Muscle layer of colon (tissue), 2 donors: ENCODE measurements at regions not wholly inside any gene's neighbourhood (a gene's known extent, or its start where the extent isn't known, plus 50 kb on each side); places are given as distances from the start of the nearest gene placed in this dataset.

ENCODE experiments used
- H3K27ac ChIP-seq: one replicate; pipeline ENCODE4 v1.7.0; 2013; ENCODE audit warnings: low read depth, mild to moderate bottlenecking, low read length, moderate library complexity
- H3K27me3 ChIP-seq, 2 donors: one replicate each; pipeline ENCODE4 v1.7.0; 2013; ENCODE audit warnings: low read length in 2 of 2, mild to moderate bottlenecking in 2 of 2; ENCODE audit not compliant: insufficient read depth in 2 of 2, control insufficient read depth in 1 of 2
- H3K36me3 ChIP-seq: one replicate; pipeline ENCODE4 v1.7.0; 2013; ENCODE audit warnings: mild to moderate bottlenecking, low read length; ENCODE audit not compliant: insufficient read depth
- H3K4me1 ChIP-seq: one replicate; pipeline ENCODE4 v1.7.0; 2013; ENCODE audit warnings: mild to moderate bottlenecking, low read length; ENCODE audit not compliant: insufficient read depth
- H3K4me3 ChIP-seq, 2 donors: one replicate each; pipeline ENCODE4 v1.7.0; 2013; ENCODE audit warnings: low read length in 2 of 2, low read depth in 1 of 2, mild to moderate bottlenecking in 1 of 2, moderate library complexity in 1 of 2
- H3K9ac ChIP-seq: one replicate; pipeline ENCODE4 v1.7.0; 2013; ENCODE audit warnings: low read length
- H3K9me3 ChIP-seq: one replicate; pipeline ENCODE4 v1.7.0; 2013; ENCODE audit warnings: mild to moderate bottlenecking, low read length
- donor health status: abdominal sarcoma.
- donor health status: Adenocarcinoma of cecum.

DNA sequence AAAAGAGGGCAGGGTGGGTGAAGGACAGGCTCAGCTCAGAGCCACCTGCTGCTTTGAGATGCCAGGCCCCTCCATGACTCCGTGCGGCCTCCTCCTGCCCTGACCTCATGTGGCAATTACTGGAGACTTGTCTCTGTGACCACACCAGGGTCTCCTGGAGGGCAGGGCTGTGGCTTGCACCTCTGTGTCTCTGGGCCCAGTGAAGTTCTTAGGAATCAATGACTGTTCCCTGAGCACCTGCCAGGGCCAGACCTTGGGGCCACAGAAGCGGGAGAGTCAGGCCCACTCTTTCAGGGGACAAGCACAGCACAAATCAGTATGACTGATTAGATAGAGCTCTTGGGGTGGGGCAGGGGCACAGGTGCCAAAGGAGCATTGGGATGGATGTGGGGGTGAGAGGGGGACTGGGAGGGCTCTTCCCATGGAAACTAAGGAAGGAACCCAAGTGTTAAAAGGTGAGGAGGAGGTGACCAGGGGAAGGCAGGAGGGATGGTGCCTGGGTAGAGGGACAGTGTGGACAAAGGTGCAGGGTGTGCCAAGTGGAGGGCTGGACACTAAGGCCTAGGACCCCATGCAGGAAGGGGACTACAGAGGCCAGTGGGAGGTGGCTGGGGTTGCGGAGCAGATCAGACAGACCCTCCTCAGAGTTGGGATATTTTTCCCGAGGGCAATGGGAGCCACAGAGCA lies 77.3 kb upstream of the SHISAL1 start:
- no peaks in the 10 kb centered on the region for H3K9me3 ChIP-seq

GRCh38 chr22:44389181-44389580 lies 76.4 kb upstream of the SHISAL1 start:
- no peaks in the 10 kb centered on the region for H3K4me1 ChIP-seq
- no peaks in the 10 kb centered on the region for H3K27me3 ChIP-seq
- H3K4me3 ChIP-seq: no peak overlapping the region
- no peaks in the 10 kb centered on the region for H3K9me3 ChIP-seq
- no peak overlapping the region for H3K9ac ChIP-seq
- no peak overlapping the region for H3K27ac ChIP-seq
- H3K36me3 ChIP-seq: no peaks in the 10 kb centered on the region

More for the DNA sequence above, 77.3 kb upstream of the SHISAL1 start:
- no peaks in the 10 kb centered on the region for H3K36me3 ChIP-seq
- H3K4me3 ChIP-seq: no peak overlapping the region
- no peaks in the 10 kb centered on the region for H3K27me3 ChIP-seq
- H3K27ac ChIP-seq: no peak overlapping the region
- no peaks in the 10 kb centered on the region for H3K4me1 ChIP-seq
- no peak overlapping the region for H3K9ac ChIP-seq

DNA sequence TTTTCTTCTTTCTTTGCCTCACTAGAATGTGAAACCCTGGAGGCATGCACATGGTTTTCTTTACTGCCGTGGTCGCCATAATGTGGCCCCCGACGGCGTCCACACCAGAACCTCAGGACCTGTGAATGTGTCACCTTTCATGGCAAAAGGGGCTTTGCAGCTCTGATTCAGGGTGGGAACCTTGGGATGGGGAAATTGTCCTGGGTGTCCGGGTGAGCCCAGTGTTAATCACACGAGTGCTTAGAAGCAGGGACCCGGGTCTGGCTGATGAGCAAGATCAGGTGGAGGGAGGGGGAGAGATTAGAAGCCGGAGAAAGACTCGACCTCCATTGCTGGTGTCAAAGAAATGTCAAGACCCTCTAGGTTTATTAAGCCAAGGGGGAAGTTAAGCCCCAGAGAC lies 74.7 kb upstream of the SHISAL1 start:
- no peaks in the 10 kb centered on the region for H3K27me3 ChIP-seq
- no peaks in the 10 kb centered on the region for H3K36me3 ChIP-seq
- no peak overlapping the region for H3K4me3 ChIP-seq
- no peak overlapping the region for H3K9ac ChIP-seq
- no peak overlapping the region for H3K27ac ChIP-seq
- no peaks in the 10 kb centered on the region for H3K9me3 ChIP-seq
- no peaks in the 10 kb centered on the region for H3K4me1 ChIP-seq

DNA sequence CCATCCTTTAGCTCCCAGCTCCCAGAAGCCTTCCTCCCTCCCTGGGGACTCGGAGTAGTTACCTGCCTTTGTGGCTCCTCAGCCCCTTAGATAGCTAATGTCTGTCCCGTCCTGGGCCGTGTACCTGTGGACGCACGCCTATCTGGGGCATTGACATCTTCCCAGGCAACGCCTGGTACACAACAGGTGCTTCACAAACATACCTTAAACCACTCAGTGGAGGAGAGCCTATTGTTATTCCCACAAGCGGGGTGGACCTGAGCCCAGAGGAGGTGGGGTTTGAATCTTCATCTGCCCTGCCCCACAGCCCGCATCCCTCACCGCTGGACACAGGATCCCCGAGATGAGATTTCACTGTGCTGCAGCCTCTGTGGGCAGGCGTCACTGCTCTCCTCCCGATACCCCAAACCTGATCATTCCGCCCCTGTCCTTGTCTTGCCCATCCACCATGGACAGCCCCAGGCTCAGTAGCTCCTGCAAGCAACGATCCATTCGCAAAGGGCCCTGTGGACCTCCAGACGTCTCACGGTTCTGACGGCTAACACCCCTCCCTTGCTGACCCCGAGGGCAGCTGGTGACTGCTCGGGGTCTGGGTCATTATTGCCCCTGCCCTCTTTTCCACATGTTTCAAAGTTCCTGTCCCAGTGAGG lies 73.8 kb upstream of the SHISAL1 start:
- H3K4me1 ChIP-seq: peaks cover 5% of the 10 kb centered on the region
- no peak overlapping the region for H3K4me3 ChIP-seq
- H3K27ac ChIP-seq: no peak overlapping the region
- H3K9me3 ChIP-seq: no peaks in the 10 kb centered on the region
- no peaks in the 10 kb centered on the region for H3K27me3 ChIP-seq
- no peaks in the 10 kb centered on the region for H3K36me3 ChIP-seq
- H3K9ac ChIP-seq: no peak overlapping the region

DNA sequence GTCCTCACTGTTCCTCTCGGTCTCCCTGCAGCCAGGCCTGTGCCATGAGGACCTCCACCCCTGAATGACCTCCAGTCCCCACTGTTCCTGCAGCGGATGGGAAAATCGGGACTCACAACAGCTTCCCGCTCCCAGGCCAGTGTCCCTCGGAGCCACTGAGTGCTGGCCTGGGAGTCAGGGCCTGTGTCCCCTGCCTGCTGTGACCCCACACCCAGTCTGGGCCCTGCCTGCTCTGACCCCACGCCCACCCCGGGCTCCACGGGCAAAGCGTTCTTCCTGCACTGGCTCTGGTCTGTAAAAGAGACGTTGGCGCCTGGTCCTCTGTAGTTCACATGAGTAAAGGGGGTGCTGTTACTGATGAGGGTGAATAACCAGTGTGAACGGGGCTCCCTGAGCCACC lies 73.0 kb upstream of the SHISAL1 start:
- H3K4me1 ChIP-seq: peaks cover 13% of the 10 kb centered on the region

DNA sequence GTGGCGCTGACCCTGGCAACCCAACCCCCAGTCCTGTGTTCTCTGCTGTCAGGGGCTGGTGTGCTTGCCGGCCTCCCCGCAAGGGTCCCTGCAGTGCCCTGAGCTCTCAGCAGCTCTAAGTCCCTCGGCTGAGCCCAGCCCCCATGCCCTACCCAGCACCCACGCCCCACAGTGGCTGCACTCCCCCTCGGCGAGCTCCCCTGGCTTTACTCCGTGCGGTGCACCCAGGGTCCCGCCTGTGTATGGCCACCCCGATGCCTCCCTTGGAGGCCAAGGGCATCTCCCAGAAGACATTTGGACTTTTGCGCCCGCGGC lies 72.5 kb upstream of the SHISAL1 start:
- Histone ChIP-seq H3K27me3 (no peaks in the 10 kb centered on the region), H3K9me3 (no peaks in the 10 kb centered on the region), H3K9ac (no peak overlapping the region), H3K36me3 (no peaks in the 10 kb centered on the region), H3K4me1 (peaks cover 16% of the 10 kb centered on the region), H3K4me3 (no peak overlapping the region), H3K27ac (no peak overlapping the region)

More for the DNA sequence above, 73.0 kb upstream of the SHISAL1 start:
- Histone ChIP-seq H3K27ac (no peak overlapping the region), H3K4me3 (no peak overlapping the region), H3K9me3 (no peaks in the 10 kb centered on the region), H3K9ac (no peak overlapping the region), H3K27me3 (no peaks in the 10 kb centered on the region), H3K36me3 (no peaks in the 10 kb centered on the region)

GRCh38 chr22:44384563-44385295 lies 72.0 kb upstream of the SHISAL1 start:
- H3K27ac ChIP-seq: no peak overlapping the region
- no peak overlapping the region for H3K9ac ChIP-seq
- H3K4me3 ChIP-seq: no peak overlapping the region
- no peaks in the 10 kb centered on the region for H3K36me3 ChIP-seq
- no peaks in the 10 kb centered on the region for H3K27me3 ChIP-seq
- H3K4me1 ChIP-seq: peaks cover 16% of the 10 kb centered on the region
- H3K9me3 ChIP-seq: no peaks in the 10 kb centered on the region

GRCh38 chr22:44383652-44384562 lies 71.2 kb upstream of the SHISAL1 start:
- Histone ChIP-seq H3K27ac (no peak overlapping the region), H3K36me3 (no peaks in the 10 kb centered on the region), H3K9ac (no peak overlapping the region), H3K4me3 (no peak overlapping the region), H3K9me3 (no peaks in the 10 kb centered on the region), H3K4me1 (peaks cover 16% of the 10 kb centered on the region), H3K27me3 (no peaks in the 10 kb centered on the region)

DNA sequence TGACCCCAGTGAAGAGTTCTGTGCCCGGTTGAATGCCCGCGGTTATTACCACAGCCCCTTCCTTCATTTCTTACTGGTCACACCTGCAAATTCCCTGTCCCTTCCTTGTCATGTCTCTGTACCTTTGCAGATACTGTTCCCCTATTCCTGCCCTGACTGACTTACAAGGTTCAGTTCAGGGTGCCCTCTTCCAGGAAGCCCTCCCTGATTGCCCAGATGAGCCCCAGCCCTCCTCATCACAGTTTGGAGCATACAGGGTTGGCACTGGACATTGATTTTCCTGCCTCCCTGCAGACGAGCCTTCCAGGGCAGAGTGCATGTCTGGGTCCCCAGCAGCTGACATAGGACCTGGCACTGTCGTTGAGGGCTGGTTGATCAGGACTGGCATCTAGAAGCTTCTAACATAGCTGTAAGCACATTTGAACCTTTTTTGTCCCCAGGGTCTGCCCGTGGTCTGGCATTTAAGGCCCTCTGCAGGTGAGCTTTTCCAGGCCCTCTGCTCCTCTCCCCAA lies 70.4 kb upstream of the SHISAL1 start:
- Histone ChIP-seq H3K9ac (no peak overlapping the region), H3K4me1 (peaks cover 16% of the 10 kb centered on the region), H3K36me3 (no peaks in the 10 kb centered on the region), H3K27ac (no peak overlapping the region), H3K27me3 (no peaks in the 10 kb centered on the region), H3K4me3 (no peak overlapping the region), H3K9me3 (peaks cover 3% of the 10 kb centered on the region)

DNA sequence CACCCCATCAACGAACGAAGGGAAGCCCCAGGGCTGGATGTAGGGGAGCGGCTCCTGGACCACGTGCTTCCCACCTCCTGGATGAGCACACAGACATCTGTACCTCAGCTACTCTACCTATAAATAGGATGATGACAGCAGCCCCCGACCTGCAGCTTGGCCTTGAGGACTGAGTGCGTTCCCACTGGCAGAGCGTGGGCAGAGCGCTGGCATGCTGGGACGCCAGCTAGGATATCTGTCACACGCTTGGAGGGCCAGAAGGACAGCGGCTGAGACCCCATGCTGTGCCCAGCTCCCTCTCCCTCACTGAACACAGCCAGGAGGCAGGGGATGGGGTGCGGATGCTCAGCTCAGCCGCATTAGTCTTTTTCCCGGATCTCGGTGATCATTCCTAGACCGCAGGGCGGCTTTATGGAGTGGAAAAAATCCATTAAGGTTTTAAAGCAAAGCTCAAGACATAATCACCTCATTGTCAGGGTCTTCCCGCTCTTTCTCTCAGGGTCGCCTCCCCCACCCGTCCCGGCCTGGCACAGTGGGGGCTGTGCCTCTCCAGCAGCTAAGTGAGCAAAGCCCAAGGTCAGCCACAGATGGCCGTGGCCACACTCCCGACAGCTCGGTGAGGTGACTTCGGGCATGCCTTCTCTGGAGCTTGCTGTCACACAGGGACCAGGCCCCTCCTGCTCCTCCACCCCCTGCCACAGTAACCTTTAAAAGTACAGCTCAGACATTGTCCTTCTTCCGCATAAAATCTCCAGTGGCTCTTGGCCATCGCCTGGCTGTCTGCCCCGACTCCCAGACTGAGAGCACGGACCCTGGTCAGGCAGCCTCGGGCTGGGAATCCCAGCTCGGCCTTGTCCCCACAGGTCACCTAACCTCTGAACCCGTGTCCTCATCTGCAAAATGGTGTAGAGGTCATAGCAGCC lies 69.6 kb upstream of the SHISAL1 start:
- Histone ChIP-seq H3K27me3 (no peaks in the 10 kb centered on the region), H3K4me1 (peaks cover 16% of the 10 kb centered on the region), H3K9ac (no peak overlapping the region), H3K4me3 (no peak overlapping the region), H3K36me3 (no peaks in the 10 kb centered on the region), H3K27ac (no peak overlapping the region), H3K9me3 (peaks cover 3% of the 10 kb centered on the region)
